ENCODE measurements at regions not wholly inside any gene's neighbourhood (a gene's known extent, or its start where the extent isn't known, plus 50 kb on each side); places are given as distances from the start of the nearest gene placed in this dataset.

DNA sequence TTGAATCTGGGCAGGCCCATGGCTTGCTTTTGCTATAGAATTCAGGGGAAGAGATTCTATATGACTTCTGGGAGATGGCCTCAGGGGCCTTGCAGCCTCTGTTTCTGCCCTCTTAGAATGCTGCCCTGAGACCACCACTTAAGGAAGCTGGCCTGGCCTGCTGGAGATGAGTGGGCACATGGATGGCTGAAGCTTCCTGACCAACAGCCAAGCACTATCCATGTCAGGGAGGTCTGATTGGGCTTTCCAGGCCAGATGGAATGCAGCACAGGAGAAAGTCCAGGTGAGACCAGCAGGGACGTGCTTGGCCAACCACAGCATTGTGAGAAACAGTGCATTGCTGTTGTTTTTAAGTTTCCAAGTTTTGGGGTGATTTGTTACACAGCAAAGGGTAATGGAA, 308.1 kb downstream of the PTPRU start:
- no peak overlapping the region for H3K4me3 ChIP-seq (ENCODE audit: low read depth, low read length)
- TF ChIP-seq, protein P1, sequence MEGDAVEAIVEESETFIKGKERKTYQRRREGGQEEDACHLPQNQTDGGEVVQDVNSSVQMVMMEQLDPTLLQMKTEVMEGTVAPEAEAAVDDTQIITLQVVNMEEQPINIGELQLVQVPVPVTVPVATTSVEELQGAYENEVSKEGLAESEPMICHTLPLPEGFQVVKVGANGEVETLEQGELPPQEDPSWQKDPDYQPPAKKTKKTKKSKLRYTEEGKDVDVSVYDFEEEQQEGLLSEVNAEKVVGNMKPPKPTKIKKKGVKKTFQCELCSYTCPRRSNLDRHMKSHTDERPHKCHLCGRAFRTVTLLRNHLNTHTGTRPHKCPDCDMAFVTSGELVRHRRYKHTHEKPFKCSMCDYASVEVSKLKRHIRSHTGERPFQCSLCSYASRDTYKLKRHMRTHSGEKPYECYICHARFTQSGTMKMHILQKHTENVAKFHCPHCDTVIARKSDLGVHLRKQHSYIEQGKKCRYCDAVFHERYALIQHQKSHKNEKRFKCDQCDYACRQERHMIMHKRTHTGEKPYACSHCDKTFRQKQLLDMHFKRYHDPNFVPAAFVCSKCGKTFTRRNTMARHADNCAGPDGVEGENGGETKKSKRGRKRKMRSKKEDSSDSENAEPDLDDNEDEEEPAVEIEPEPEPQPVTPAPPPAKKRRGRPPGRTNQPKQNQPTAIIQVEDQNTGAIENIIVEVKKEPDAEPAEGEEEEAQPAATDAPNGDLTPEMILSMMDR (conservative IDR thresholded peaks at IDR 0.05; ENCODE audit: low read depth, low read length), result no peak
- DNase-seq (ENCODE audit: low read depth), result no peak

DNA sequence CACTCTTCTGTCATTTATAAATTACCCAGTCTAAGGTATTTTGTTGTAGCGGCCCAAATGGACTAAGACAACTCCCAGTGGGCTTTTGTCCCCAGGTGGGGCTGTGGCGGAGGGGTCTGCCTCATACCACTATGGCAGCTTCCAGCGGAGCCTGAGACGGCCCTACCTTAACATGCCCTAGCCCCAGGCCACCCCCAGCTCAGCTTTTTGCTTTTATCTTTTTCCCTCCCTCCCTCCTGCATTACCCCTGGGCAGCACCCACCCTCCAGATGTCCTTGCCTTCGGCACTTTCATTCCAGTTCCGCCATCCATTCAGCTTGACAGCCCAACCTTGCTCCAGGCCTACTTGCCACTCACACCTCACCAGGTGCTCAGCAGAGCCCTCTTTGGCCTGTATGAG, 307.3 kb downstream of the PTPRU start:
- no peak overlapping the region for H3K4me3 ChIP-seq (ENCODE audit: low read depth, low read length)
- no peak for DNase-seq (ENCODE audit: low read depth)
- TF ChIP-seq, protein P1 (conservative IDR thresholded peaks at IDR 0.05; ENCODE audit: low read depth, low read length), result no peak

DNA sequence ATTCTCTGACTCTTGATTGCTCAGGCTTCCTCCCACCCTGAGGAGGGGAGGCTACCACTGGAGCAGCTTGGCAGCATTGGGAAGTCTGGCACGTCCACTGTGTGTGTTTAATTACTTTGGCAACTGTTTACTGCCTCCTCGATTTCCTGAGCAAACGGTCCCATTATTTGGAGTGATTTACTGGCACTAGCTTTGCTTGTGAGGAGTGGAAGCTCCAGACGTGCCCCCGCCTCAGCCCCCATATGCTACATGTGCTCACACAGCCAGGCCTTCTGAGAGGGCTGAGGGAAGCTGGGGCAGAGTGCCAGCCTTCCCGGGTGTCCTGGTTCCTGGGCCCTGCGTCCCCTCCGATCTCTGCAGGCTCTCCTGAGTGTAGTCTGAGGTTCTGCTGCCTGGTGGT, 306.2 kb downstream of the PTPRU start:
- DNase-seq (ENCODE audit: low read depth), result no peak
- H3K4me3 ChIP-seq (ENCODE audit: low read depth, low read length), result no peak overlapping the region
- TF ChIP-seq, protein P1 (conservative IDR thresholded peaks at IDR 0.05; ENCODE audit: low read depth, low read length), result no peak

- TF ChIP-seq, protein P1 (conservative IDR thresholded peaks at IDR 0.05; ENCODE audit: low read depth, low read length), result no peak
- no peak for DNase-seq (ENCODE audit: low read depth)
- H3K4me3 ChIP-seq (ENCODE audit: low read depth, low read length), result no peak overlapping the region
Measured at GRCh38 chr1:29541631-29542030, 305.3 kb downstream of the PTPRU start.

- no peak overlapping the region for H3K4me3 ChIP-seq (ENCODE audit: low read depth, low read length)
- no peak for DNase-seq (ENCODE audit: low read depth)
- TF ChIP-seq, protein P1 (conservative IDR thresholded peaks at IDR 0.05; ENCODE audit: low read depth, low read length), result no peak
Measured at GRCh38 chr1:29540801-29541357, 304.6 kb downstream of the PTPRU start.

DNA sequence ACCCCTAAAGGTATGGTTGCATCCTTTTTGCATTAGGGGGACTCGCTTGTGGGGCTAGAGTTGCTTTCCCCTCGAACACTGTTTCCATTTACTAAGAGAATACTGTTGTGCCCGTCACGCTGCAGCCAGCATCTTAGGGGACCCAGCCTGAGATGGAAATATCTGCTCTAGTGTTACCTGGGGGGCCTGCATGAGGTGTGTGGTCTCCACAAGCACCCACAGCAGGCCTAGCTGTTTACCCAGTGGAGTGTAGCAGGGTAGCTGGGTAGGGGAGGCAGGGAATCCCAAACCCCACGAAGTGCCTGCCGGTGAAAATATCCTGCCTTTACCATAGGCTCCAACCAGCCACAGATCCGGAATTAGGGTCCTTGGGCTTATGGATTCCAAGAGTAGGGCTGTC, 303.6 kb downstream of the PTPRU start:
- no peak overlapping the region for H3K4me3 ChIP-seq (ENCODE audit: low read depth, low read length)
- DNase-seq (ENCODE audit: low read depth), result no peak
- TF ChIP-seq, protein P1 (conservative IDR thresholded peaks at IDR 0.05; ENCODE audit: low read depth, low read length), result no peak

- TF ChIP-seq, protein P1 (conservative IDR thresholded peaks at IDR 0.05; ENCODE audit: low read depth, low read length), result no peak
- no peak for DNase-seq (ENCODE audit: low read depth)
- no peak overlapping the region for H3K4me3 ChIP-seq (ENCODE audit: low read depth, low read length)
Measured at GRCh38 chr1:29538586-29538985, 302.3 kb downstream of the PTPRU start.

All from choroid plexus epithelial cell (primary cell).